GM23338 (cell line): ENCODE measurements at regions not wholly inside any gene's neighbourhood (a gene's known extent, or its start where the extent isn't known, plus 50 kb on each side); places are given as distances from the start of the nearest gene placed in this dataset.

Source experiments
- CTCF ChIP-seq, 2 experiments: fragments of 200-600 bp in 1 of 2; sonication (generic) in 1 of 2; conservative IDR thresholded peaks; 2 replicates each; pipeline versions ENCODE4 v1.5.1 to v1.6.1; 2016 to 2017; ENCODE audit warnings: antibody characterized with exemption in 2 of 2, low read depth in 2 of 2, mild to moderate bottlenecking in 2 of 2, moderate library complexity in 1 of 2
- EZH2 ChIP-seq: fragments of 200-600 bp; sonication (generic); IDR thresholded peaks from one replicate; pipeline ENCODE4 v1.8.0; 2017; ENCODE audit warnings: antibody characterized with exemption, mild to moderate bottlenecking, low read depth; ENCODE audit not compliant: unreplicated experiment

GRCh38 chr15:62452026-62452425 is 286.9 kb upstream of the C2CD4B start:
- no peak for TF ChIP-seq EZH2
- TF ChIP-seq CTCF (conservative IDR thresholded peaks at IDR 0.05; ENCODE audit: low read depth in 2 of 2): no peak
